HepG2 (cell line): ENCODE measurements at regions not wholly inside any gene's neighbourhood (a gene's known extent, or its start where the extent isn't known, plus 50 kb on each side); places are given as distances from the start of the nearest gene placed in this dataset.

Experiments
- ATAC-seq: fragments of 200-7000 bp; cut with Tn5 transposase; 3 replicates; pipeline ENCODE4 v1.9.1; 2020; ENCODE audit warnings: mild to moderate bottlenecking, moderate library complexity
- BruUV-seq: library from RNA; stranded (reverse); fragments of 400-500 nt; replicated peaks from 2 replicates; lab custom pipeline; 2021; lab: Mats Ljungman, UMichigan
- CTCF ChIA-PET: fragments of 300-600 bp; formaldehyde crosslinking; extraction: SDS; loops from one replicate; lab custom pipeline; 2021; ENCODE audit warnings: low total read pairs, inconsistent platforms, low intra/inter-chr PET ratio; lab: Yijun Ruan, JAX
- POLR2A ChIA-PET: fragments of 350-600 bp; sonication (Branson Sonifier 250); formaldehyde crosslinking; loops from one replicate; lab custom pipeline; 2020; ENCODE audit warnings: antibody characterized with exemption, inconsistent platforms; lab: Yijun Ruan, JAX
- DNase-seq: peaks from one replicate; pipeline ENCODE4 v3.0.0-alpha.2; 2015; ENCODE audit warnings: low spot score
- FAIRE-seq: peaks from 3 replicates; lab custom pipeline; 2011; peaks lifted over from hg19 to GRCh38; lab: Jason Lieb, UNC
- H2AFZ ChIP-seq: one replicate; pipeline ENCODE4 v1.6.1; 2011; ENCODE audit warnings: low read length, inconsistent platforms
- H3K27ac ChIP-seq: fragments of 300-600 bp; 3 replicates; pipeline ENCODE4 v1.8.0; 2011; ENCODE audit warnings: mixed run types, mild to moderate bottlenecking, mixed read lengths, low read length, inconsistent platforms; ENCODE audit not compliant: insufficient read depth; ENCODE audit errors: extremely low read length
- H3K27me3 ChIP-seq, 2 experiments: fragments of 200-600 bp in 1 of 2; 2 replicates in 1 of 2; 3 replicates in 1 of 2; pipeline versions ENCODE4 v1.6.0 to v1.8.0; 2011; ENCODE audit warnings: low read length in 2 of 2, mild to moderate bottlenecking in 2 of 2, moderate library complexity in 2 of 2, inconsistent platforms in 1 of 2; ENCODE audit not compliant: insufficient read depth in 2 of 2, control insufficient read depth in 1 of 2
- H3K36me3 ChIP-seq, 2 experiments: fragments of 200-600 bp in 1 of 2; replicated peaks in 1 of 2; 2 replicates in 1 of 2; 3 replicates in 1 of 2; pipeline versions ENCODE4 v1.5.1 to v1.8.0; 2011; ENCODE audit warnings: low read length in 2 of 2, inconsistent platforms in 1 of 2; ENCODE audit not compliant: insufficient read depth in 2 of 2, control insufficient read depth in 1 of 2
- H3K4me1 ChIP-seq: 2 replicates; pipeline ENCODE4 v1.5.1; 2012; ENCODE audit warnings: low read length, inconsistent platforms; ENCODE audit not compliant: insufficient read depth
- H3K4me2 ChIP-seq: 2 replicates; pipeline ENCODE4 v1.6.0; 2011; ENCODE audit warnings: low read depth, low read length, inconsistent platforms
- H3K4me3 ChIP-seq, 3 experiments: fragments of 200-600 bp in 1 of 3; sonication (generic), shearing (Covaris generic) in 1 of 3; replicated peaks in 1 of 3; 2 replicates each; pipeline ENCODE4 v1.5.1; 2011 to 2016; ENCODE audit warnings: low read length in 3 of 3, inconsistent platforms in 2 of 3, low read depth in 2 of 3, mild to moderate bottlenecking in 2 of 3, control low read depth in 1 of 3, mixed read lengths in 1 of 3; ENCODE audit not compliant: insufficient read depth in 1 of 3
- H3K79me2 ChIP-seq: one replicate; pipeline ENCODE4 v1.6.1; 2011; ENCODE audit warnings: low read length, inconsistent platforms; ENCODE audit not compliant: insufficient read depth
- H3K9ac ChIP-seq: 2 replicates; pipeline ENCODE4 v1.6.0; 2011; ENCODE audit warnings: mild to moderate bottlenecking, low read depth, low read length, inconsistent platforms; ENCODE audit not compliant: insufficient read depth
- H3K9me3 ChIP-seq: 2 replicates; pipeline ENCODE4 v1.5.1; 2012; ENCODE audit warnings: mild to moderate bottlenecking, low read length
- H4K20me1 ChIP-seq: 2 replicates; pipeline ENCODE4 v1.6.0; 2011; ENCODE audit warnings: inconsistent platforms, mild to moderate bottlenecking, low read length, moderate library complexity; ENCODE audit not compliant: insufficient read depth
- CEBPB ChIP-seq: IDR thresholded peaks from 2 replicates; pipeline ENCODE4 v1.6.1; 2011; ENCODE audit warnings: low read depth, low read length, improper control_type of control experiment, borderline replicate concordance
- HNF4A ChIP-seq: sonication (generic); formaldehyde crosslinking; IDR thresholded peaks from 2 replicates; pipeline ENCODE4 v1.4.0; 2020; ENCODE audit warnings: missing genetic modification reagents
- KDM3A ChIP-seq: IDR thresholded peaks from 2 replicates; pipeline ENCODE4 v1.6.1; 2018; ENCODE audit warnings: low read depth, missing compliant biosample characterization
- KLF15 ChIP-seq: sonication (generic); formaldehyde crosslinking; IDR thresholded peaks from 2 replicates; pipeline ENCODE4 v1.8.1; 2023; ENCODE audit warnings: borderline replicate concordance, mild to moderate bottlenecking, inconsistent platforms, missing genetic modification reagents, mixed read lengths
- NFE2L2 ChIP-seq: fragments of 150-350 bp; IDR thresholded peaks from 2 replicates; pipeline ENCODE4 v1.6.1; 2014; ENCODE audit warnings: low read length
- RNF219 ChIP-seq: sonication (generic); formaldehyde crosslinking; IDR thresholded peaks from 2 replicates; pipeline ENCODE4 v1.5.0; 2020; ENCODE audit warnings: mild to moderate bottlenecking, missing genetic modification reagents
- TFE3 ChIP-seq: IDR thresholded peaks from 2 replicates; pipeline ENCODE4 v1.6.1; 2016
- TRAFD1 ChIP-seq: sonication (generic); formaldehyde crosslinking; IDR thresholded peaks from 2 replicates; pipeline ENCODE4 v1.5.1; 2020; ENCODE audit warnings: missing genetic modification reagents, mild to moderate bottlenecking, borderline replicate concordance
- ZNF17 ChIP-seq: sonication (generic); formaldehyde crosslinking; IDR thresholded peaks from 2 replicates; pipeline ENCODE4 v1.5.0; 2020; ENCODE audit warnings: mild to moderate bottlenecking, missing genetic modification reagents
- ZNF225 ChIP-seq: sonication (generic); formaldehyde crosslinking; IDR thresholded peaks from 2 replicates; pipeline ENCODE4 v1.4.0; 2020; ENCODE audit warnings: mild to moderate bottlenecking, missing genetic modification reagents
- ZNF331 ChIP-seq: sonication (generic); formaldehyde crosslinking; IDR thresholded peaks from 2 replicates; pipeline ENCODE4 v1.4.0; 2020; ENCODE audit warnings: missing genetic modification reagents
- ZNF484 ChIP-seq: sonication (generic); formaldehyde crosslinking; IDR thresholded peaks from 2 replicates; pipeline ENCODE4 v1.5.1; 2020; ENCODE audit warnings: mild to moderate bottlenecking, low read depth, missing genetic modification reagents, borderline replicate concordance
- ZNF614 ChIP-seq: IDR thresholded peaks from 2 replicates; pipeline ENCODE4 v1.6.1; 2018; ENCODE audit warnings: missing biosample characterization, missing genetic modification reagents, inconsistent platforms, borderline replicate concordance
- ZNF670 ChIP-seq: sonication (generic); formaldehyde crosslinking; IDR thresholded peaks from 2 replicates; pipeline ENCODE4 v1.8.0; 2022; ENCODE audit warnings: mild to moderate bottlenecking, missing genetic modification reagents, borderline replicate concordance
- ZNF674 ChIP-seq: sonication (generic); formaldehyde crosslinking; IDR thresholded peaks from 2 replicates; pipeline ENCODE4 v1.5.0; 2020; ENCODE audit warnings: low read depth, mild to moderate bottlenecking, missing genetic modification reagents
- ZNF704 ChIP-seq: sonication (generic); formaldehyde crosslinking; IDR thresholded peaks from 2 replicates; pipeline ENCODE4 v1.8.1; 2023; ENCODE audit warnings: mild to moderate bottlenecking, inconsistent platforms, moderate library complexity, missing genetic modification reagents, borderline replicate concordance
- in situ Hi-C: cut with HindIII; loops from 2 replicates; pipeline ENCODE4 v1.10.0; 2017; ENCODE audit warnings: low pct_unique_long_range_greater_than_20kb; ENCODE audit not compliant: extremely low pct_ligation_motif_present
- intact Hi-C: fragments of 100-400 bp; cut with micrococcal nuclease; formaldehyde crosslinking; loops from one replicate; pipeline ENCODE4 v1.10.0; 2022; ENCODE audit not compliant: unreplicated experiment

GRCh38 chr18:4589056-4589800, 134.1 kb upstream of the DLGAP1 start (continued):
- TF ChIP-seq HNF4A (peak; percentile 47), CEBPB (no peak), ZNF17 (CRISPR knock-in tag) (no peak), TRAFD1 (CRISPR knock-in tag) (no peak), ZNF331 (CRISPR knock-in tag) (no peak; the same call in 1 of the 2 replicates), KDM3A (CRISPR knock-in tag) (no peak), ZNF670 (CRISPR knock-in tag) (0 out of 2 replicates have a peak, but pooled peaks have one; percentile 48), ZNF614 (peak; percentile 55; the same call in 1 of the 2 replicates), ZNF225 (CRISPR knock-in tag) (no peak), KLF15 (CRISPR knock-in tag) (no peak)

- Histone ChIP-seq H3K27me3 (no peaks in the 10 kb centered on the region), H2AFZ (no peak overlapping the region), H3K79me2 (no peaks in the 10 kb centered on the region), H3K9ac (no peak overlapping the region), H3K4me2 (no peak overlapping the region), H4K20me1 (no peaks in the 10 kb centered on the region), H3K4me1 (peaks cover 11% of the 10 kb centered on the region), H3K9me3 (no peaks in the 10 kb centered on the region; the same call in 1 of the 2 replicates), H3K4me3 (no peak overlapping the region), H3K36me3 (no peaks in the 10 kb centered on the region), H3K27ac (no peak overlapping the region)
- FAIRE-seq: no peak
- no peak for ATAC-seq
- BruUV-seq: no TSS peak
- POLR2A ChIA-PET: no interaction called here
- CTCF ChIA-PET: no interaction called here
- intact Hi-C loops: no loop called here
- in situ Hi-C loops: no loop called here
- DNase-seq: no peak
- TF ChIP-seq ZNF484 (CRISPR knock-in tag): no peak
- no peak for TF ChIP-seq TFE3 (CRISPR knock-in tag)
- TF ChIP-seq NFE2L2: no peak
- TF ChIP-seq RNF219 (CRISPR knock-in tag): no peak
- no peak for TF ChIP-seq ZNF674 (CRISPR knock-in tag)
- no peak for TF ChIP-seq ZNF704 (CRISPR knock-in tag)
Measured at GRCh38 chr18:4587204-4587603, 132.1 kb upstream of the DLGAP1 start.
